HFF-Myc (cell line): ENCODE measurements at regions not wholly inside any gene's neighbourhood (a gene's known extent, or its start where the extent isn't known, plus 50 kb on each side); places are given as distances from the start of the nearest gene placed in this dataset.

ENCODE experiments used
- DNase-seq: peaks from one replicate; pipeline ENCODE4 v3.0.0-alpha.2; 2011; ENCODE audit warnings: low read depth; ENCODE audit errors: extremely low read depth
- H3K4me3 ChIP-seq: replicated peaks from 2 replicates; pipeline ENCODE4 v1.5.1; 2011; ENCODE audit warnings: low read depth, mild to moderate bottlenecking, control low read depth, low read length
- CTCF ChIP-seq: IDR thresholded peaks from 2 replicates; pipeline ENCODE4 v1.5.1; 2012; ENCODE audit warnings: mild to moderate bottlenecking, low read depth, low read length, control low read depth; ENCODE audit errors: missing control alignments

- TF ChIP-seq CTCF = no peak
- DNase-seq = no peak
- no peak overlapping the region for H3K4me3 ChIP-seq
Measured at GRCh38 chr1:199701726-199702125, 325.8 kb upstream of the NR5A2 start.

- no peak overlapping the region for H3K4me3 ChIP-seq
- no peak for TF ChIP-seq CTCF
- DNase-seq = no peak
Measured at GRCh38 chr1:199704231-199704630, 323.3 kb upstream of the NR5A2 start.

DNA sequence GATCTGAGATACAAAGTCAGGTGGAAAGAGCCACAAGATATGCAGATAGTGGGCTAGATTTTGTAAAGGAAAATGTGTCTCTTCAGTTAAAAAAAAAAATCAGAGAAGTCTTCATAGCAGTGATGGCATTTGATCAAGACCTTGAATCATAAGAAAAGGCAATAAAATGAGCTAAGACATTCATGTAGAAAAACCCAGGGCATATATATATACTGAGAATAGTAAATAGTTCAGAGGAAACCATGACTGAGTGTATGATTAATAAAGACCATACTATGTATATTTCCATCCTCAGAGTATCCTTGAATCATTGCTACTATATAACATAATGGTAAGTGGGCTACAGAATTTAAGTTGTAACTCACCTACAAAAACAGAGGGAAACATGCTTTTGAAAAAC is 321.7 kb upstream of the NR5A2 start:
- no peak overlapping the region for H3K4me3 ChIP-seq
- TF ChIP-seq CTCF = no peak
- no peak for DNase-seq

GRCh38 chr1:199706826-199707606 is 320.5 kb upstream of the NR5A2 start:
- H3K4me3 ChIP-seq = no peak overlapping the region
- TF ChIP-seq CTCF = no peak
- no peak for DNase-seq

GRCh38 chr1:199710974-199711373 is 316.5 kb upstream of the NR5A2 start:
- no peak overlapping the region for H3K4me3 ChIP-seq
- no peak for TF ChIP-seq CTCF
- DNase-seq = no peak

GRCh38 chr1:199716729-199717128 is 310.8 kb upstream of the NR5A2 start:
- no peak for TF ChIP-seq CTCF
- DNase-seq = no peak
- no peak overlapping the region for H3K4me3 ChIP-seq
